ENCODE measurements at regions not wholly inside any gene's neighbourhood (a gene's known extent, or its start where the extent isn't known, plus 50 kb on each side); places are given as distances from the start of the nearest gene placed in this dataset.

- TF ChIP-seq, protein P1, sequence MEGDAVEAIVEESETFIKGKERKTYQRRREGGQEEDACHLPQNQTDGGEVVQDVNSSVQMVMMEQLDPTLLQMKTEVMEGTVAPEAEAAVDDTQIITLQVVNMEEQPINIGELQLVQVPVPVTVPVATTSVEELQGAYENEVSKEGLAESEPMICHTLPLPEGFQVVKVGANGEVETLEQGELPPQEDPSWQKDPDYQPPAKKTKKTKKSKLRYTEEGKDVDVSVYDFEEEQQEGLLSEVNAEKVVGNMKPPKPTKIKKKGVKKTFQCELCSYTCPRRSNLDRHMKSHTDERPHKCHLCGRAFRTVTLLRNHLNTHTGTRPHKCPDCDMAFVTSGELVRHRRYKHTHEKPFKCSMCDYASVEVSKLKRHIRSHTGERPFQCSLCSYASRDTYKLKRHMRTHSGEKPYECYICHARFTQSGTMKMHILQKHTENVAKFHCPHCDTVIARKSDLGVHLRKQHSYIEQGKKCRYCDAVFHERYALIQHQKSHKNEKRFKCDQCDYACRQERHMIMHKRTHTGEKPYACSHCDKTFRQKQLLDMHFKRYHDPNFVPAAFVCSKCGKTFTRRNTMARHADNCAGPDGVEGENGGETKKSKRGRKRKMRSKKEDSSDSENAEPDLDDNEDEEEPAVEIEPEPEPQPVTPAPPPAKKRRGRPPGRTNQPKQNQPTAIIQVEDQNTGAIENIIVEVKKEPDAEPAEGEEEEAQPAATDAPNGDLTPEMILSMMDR (conservative IDR thresholded peaks at IDR 0.05; ENCODE audit: low read depth, low read length): no peak
- no peak for TF ChIP-seq EZH2 (IDR thresholded peaks at IDR 0.05; ENCODE audit: borderline replicate concordance, low read depth, low read length, poor library complexity, severe bottlenecking)
These were observed 603.4 kb upstream of the PCDH9 start for GRCh38 chr13:67833564-67833963.

Measured in A673 (cell line).